ENCODE measurements at regions not wholly inside any gene's neighbourhood (a gene's known extent, or its start where the extent isn't known, plus 50 kb on each side); places are given as distances from the start of the nearest gene placed in this dataset.

DNA sequence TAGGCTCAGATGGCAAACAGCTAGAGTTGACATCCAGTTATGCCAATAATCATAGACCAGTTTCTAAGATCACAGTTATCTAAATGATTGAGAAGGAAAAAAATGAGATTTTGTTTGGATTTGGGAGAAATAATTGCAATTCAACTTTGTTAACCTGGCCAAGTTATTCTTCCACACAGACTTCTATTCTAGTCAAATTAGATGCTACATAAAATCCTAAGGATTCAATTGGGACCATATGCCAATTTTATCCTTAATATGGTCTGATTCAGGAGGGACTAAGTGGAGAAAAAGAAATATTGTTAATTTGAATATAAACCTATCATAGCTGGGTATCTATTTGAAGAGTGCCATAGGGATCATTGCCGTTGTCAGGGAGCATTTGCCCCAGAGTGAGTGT, 178.3 kb upstream of the SLC7A11 start:
- TF ChIP-seq ZFP3 (CRISPR knock-in tag; IDR thresholded peaks at IDR 0.05), result no peak
- no peak for TF ChIP-seq RARB (CRISPR knock-in tag; IDR thresholded peaks at IDR 0.05)
- no peak for TF ChIP-seq ZNF70 (CRISPR knock-in tag; IDR thresholded peaks at IDR 0.05)
- TF ChIP-seq, protein P1, sequence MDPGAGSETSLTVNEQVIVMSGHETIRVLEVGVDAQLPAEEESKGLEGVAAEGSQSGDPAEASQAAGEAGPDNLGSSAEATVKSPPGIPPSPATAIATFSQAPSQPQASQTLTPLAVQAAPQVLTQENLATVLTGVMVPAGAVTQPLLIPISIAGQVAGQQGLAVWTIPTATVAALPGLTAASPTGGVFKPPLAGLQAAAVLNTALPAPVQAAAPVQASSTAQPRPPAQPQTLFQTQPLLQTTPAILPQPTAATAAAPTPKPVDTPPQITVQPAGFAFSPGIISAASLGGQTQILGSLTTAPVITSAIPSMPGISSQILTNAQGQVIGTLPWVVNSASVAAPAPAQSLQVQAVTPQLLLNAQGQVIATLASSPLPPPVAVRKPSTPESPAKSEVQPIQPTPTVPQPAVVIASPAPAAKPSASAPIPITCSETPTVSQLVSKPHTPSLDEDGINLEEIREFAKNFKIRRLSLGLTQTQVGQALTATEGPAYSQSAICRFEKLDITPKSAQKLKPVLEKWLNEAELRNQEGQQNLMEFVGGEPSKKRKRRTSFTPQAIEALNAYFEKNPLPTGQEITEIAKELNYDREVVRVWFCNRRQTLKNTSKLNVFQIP (CRISPR knock-in tag; IDR thresholded peaks at IDR 0.05; ENCODE audit: borderline replicate concordance, low read depth), result no peak
- no peak for TF ChIP-seq ZC3H10 (CRISPR knock-in tag; IDR thresholded peaks at IDR 0.05)
- TF ChIP-seq, protein P2, sequence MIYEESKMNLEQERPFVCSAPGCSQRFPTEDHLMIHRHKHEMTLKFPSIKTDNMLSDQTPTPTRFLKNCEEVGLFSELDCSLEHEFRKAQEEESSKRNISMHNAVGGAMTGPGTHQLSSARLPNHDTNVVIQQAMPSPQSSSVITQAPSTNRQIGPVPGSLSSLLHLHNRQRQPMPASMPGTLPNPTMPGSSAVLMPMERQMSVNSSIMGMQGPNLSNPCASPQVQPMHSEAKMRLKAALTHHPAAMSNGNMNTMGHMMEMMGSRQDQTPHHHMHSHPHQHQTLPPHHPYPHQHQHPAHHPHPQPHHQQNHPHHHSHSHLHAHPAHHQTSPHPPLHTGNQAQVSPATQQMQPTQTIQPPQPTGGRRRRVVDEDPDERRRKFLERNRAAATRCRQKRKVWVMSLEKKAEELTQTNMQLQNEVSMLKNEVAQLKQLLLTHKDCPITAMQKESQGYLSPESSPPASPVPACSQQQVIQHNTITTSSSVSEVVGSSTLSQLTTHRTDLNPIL (CRISPR knock-in tag; IDR thresholded peaks at IDR 0.05; ENCODE audit: low read depth), result no peak
- TF ChIP-seq PATZ1 (CRISPR knock-in tag; IDR thresholded peaks at IDR 0.05; ENCODE audit: borderline replicate concordance), result no peak
- TF ChIP-seq ARNTL (CRISPR knock-in tag; IDR thresholded peaks at IDR 0.05; ENCODE audit: borderline replicate concordance, low read depth), result no peak

Data from SK-N-SH treated with all-trans-retinoic acid at 6 μM for 48 hours (cell line).